Motor neuron (in vitro differentiated cells): ENCODE measurements at regions not wholly inside any gene's neighbourhood (a gene's known extent, or its start where the extent isn't known, plus 50 kb on each side); places are given as distances from the start of the nearest gene placed in this dataset.

Experiments
- ATAC-seq, 8 experiments: fragments of 200-7000 bp; cut with Tn5 transposase; replicated peaks in 6 of 8; 2 replicates each; pipeline ENCODE4 v1.8.0; 2021; ENCODE audit warnings: mild to moderate bottlenecking in 8 of 8, moderate library complexity in 8 of 8
- H3K27ac ChIP-seq, 2 donors: fragments of 250-450 bp; sonication (Bioruptor Pico); 2 replicates each; pipeline ENCODE4 v1.9.0; 2021; ENCODE audit warnings: antibody characterized with exemption in 2 of 2, mild to moderate bottlenecking in 2 of 2, moderate library complexity in 1 of 2
- H3K4me1 ChIP-seq, 2 donors: fragments of 250-450 bp; sonication (Bioruptor Pico); replicated peaks in 1 of 2; 2 replicates each; pipeline ENCODE4 v1.6.1; 2021; ENCODE audit warnings: antibody characterized with exemption in 2 of 2, mild to moderate bottlenecking in 2 of 2, moderate library complexity in 1 of 2
- H3K4me3 ChIP-seq, 5 donors: fragments of 250-450 bp; sonication (Bioruptor Pico); 2 replicates each; pipeline ENCODE4 v1.9.0; 2021; ENCODE audit warnings: antibody characterized with exemption in 5 of 5, mild to moderate bottlenecking in 5 of 5, moderate library complexity in 4 of 5
- WGBS, 10 experiments: fragments of 450-650 bp; shearing (Covaris generic); methylation state at CpG; one replicate each; pipeline ENCODE4 v1.0.0; 2022; 5-methylcytosine and 5-hydroxymethylcytosine counted together
- in situ Hi-C, 9 experiments: fragments of 400-800 bp; cut with MboI; loops; one replicate each; pipeline ENCODE4 v1.15.0; 2021; ENCODE audit warnings: low sequenced_read_pairs in 9 of 9, low pct_unique_long_range_greater_than_20kb in 2 of 9; ENCODE audit not compliant: unreplicated experiment in 9 of 9

GRCh38 chr21:17964199-17964598 is 145.0 kb upstream of the C21orf91 start:
- Histone ChIP-seq H3K27ac (no peak overlapping the region), H3K4me3 (no peak overlapping the region), H3K4me1 (peaks cover 0 to 2% of the 10 kb centered on the region in 2 donors)
- no peak for ATAC-seq
- 33 to 100% (median 89%) methylated on average over 3 to 5 of the region's 5 CpGs for WGBS, 10 experiments
- in situ Hi-C loops: no loop called here

DNA sequence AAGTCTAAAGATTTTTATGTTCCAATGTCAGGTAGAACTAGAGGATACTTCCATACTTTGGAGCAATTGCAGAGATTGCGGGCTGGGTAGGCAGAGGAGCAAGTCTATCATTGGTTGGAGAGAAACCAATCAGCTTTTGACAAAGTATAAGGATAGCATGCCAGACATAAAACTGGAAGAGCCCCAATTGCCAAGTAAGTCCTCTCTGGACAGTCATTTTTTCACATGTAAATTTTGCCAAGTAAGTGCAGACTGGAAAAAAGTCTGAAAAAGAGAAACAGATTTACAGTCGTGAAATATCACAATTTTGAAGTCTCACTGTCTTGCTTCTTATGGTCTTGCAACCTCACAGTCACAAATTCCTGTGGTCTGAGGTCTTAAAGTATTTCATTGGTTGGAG is 131.4 kb upstream of the C21orf91 start:
- H3K27ac ChIP-seq: no peak overlapping the region
- in situ Hi-C loops: no loop called here
- ATAC-seq: no peak
- no peak overlapping the region for H3K4me3 ChIP-seq
- 0 to 100% (median 21%) methylated on average over 1 to 2 of the region's 2 CpGs; no CpG with 5 or more reads in 3 of the 10 experiments for WGBS, 10 experiments
- H3K4me1 ChIP-seq: no peaks in the 10 kb centered on the region

GRCh38 chr21:17949421-17949820 is 130.3 kb upstream of the C21orf91 start:
- Histone ChIP-seq H3K4me3 (no peak overlapping the region), H3K27ac (no peak overlapping the region), H3K4me1 (no peaks in the 10 kb centered on the region)
- in situ Hi-C loops: no loop called here
- ATAC-seq: no peak

DNA sequence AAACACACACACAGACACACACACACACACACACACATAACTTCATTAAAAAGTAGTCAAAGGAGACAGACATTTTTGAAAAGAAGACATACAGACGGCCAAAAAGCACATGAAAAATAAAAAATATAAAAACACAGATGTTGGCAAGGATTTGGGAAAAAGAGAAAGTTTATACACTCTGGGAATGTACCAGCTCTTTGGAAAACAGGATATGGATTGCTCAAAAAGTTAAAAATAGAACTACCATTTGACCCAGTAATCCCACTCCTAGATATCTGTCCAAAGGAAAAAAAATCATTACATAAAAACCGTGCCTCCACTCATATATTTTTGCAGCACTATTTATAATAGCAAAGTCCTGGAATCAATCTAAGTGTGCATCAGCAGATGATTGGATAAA is 128.4 kb upstream of the C21orf91 start:
- Histone ChIP-seq H3K4me3 (no peak overlapping the region), H3K27ac (no peak overlapping the region), H3K4me1 (no peaks in the 10 kb centered on the region)
- in situ Hi-C loops: no loop called here
- no peak for ATAC-seq
- WGBS, 10 experiments: 0 to 96% (median 70%) methylated on average over 1 to 2 of the region's 2 CpGs

- WGBS, 10 experiments: 50 to 100% (median 96%) methylated on average over 1 to 3 of the region's 4 CpGs; no CpG with 5 or more reads in 2 of the 10 experiments
- ATAC-seq: no peak
- peaks cover 0 to 11% of the 10 kb centered on the region in 2 donors for H3K4me1 ChIP-seq
These were observed 111.9 kb upstream of the C21orf91 start for GRCh38 chr21:17931080-17931479.

DNA sequence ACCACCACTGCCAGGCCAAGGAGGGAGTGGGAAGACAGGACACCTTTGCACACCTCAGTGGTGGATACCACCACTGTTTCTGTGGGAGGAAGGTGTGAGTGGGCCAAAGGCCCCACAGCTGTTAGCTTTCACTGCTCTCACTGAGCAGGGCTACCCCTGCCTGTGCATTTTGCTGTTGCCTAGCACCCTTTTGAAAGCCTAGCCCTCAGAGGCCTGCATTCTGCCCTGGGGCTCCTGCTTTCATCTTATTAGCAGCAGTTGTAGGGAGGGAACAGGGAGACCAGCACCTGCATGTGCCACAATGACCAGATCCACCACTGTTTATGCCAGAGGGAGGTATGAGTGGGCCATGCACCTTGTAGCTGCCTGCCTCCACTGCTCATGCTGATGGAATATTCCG is 110.9 kb upstream of the C21orf91 start:
- WGBS, 10 experiments: 11 to 80% methylated on average over 1 of the region's 1 CpG; no CpG with 5 or more reads in 8 of the 10 experiments
- H3K4me3 ChIP-seq: no peak overlapping the region
- ATAC-seq: peak in 6 of 8 experiments; percentile 22 to 98 (median 53)
- in situ Hi-C loops: no loop called here
- H3K27ac ChIP-seq: no peak overlapping the region
- peaks cover 0 to 11% of the 10 kb centered on the region in 2 donors for H3K4me1 ChIP-seq

More at GRCh38 chr21:17931080-17931479, 111.9 kb upstream of the C21orf91 start:
- H3K27ac ChIP-seq: no peak overlapping the region
- no peak overlapping the region for H3K4me3 ChIP-seq
- in situ Hi-C loops: no loop called here

DNA sequence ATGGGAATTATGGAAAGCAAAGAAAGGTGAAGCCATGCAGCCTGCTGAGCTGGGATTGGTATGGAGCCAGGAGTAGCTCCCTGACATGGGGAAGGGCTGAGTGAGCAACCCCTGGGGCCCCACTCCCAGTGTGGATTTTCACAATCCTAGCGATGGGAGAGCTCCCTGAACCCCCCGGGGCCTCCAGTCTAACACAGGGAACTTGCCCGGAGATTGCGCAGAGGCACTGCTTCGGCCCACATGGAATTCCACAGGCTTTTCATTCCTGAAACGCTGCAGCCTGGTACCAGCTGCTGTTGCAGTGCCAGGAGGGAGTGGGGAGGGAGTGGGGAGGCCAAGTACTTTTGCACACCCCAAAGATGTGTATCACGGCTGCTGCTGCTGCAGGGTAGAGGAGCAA is 110.4 kb upstream of the C21orf91 start:
- H3K4me3 ChIP-seq: no peak overlapping the region
- no peak overlapping the region for H3K27ac ChIP-seq
- peaks cover 0 to 11% of the 10 kb centered on the region in 2 donors for H3K4me1 ChIP-seq
- in situ Hi-C loops: no loop called here
- ATAC-seq: peak in 2 of 8 experiments; percentile 10 to 51
- 0 to 78% (median 0%) methylated on average over 1 to 3 of the region's 7 CpGs; no CpG with 5 or more reads in 7 of the 10 experiments for WGBS, 10 experiments

GRCh38 chr21:17925899-17926298 is 106.7 kb upstream of the C21orf91 start:
- 0 to 64% (median 20%) methylated on average over 1 of the region's 1 CpG; no CpG with 5 or more reads in 1 of the 10 experiments for WGBS, 10 experiments
- in situ Hi-C loops: no loop called here

GRCh38 chr21:17925000-17925610 is 105.9 kb upstream of the C21orf91 start:
- WGBS, 10 experiments: 0 to 20% (median 0%) methylated on average over 1 to 3 of the region's 3 CpGs; no CpG with 5 or more reads in 5 of the 10 experiments
- no peak overlapping the region for H3K4me3 ChIP-seq
- in situ Hi-C loops: loop anchor here in 3 of 9 experiments (25.0 kb wide), 1 partner anchor 238 kb away; no protein-coding TSS in a partner anchor
- peak; percentile 68 to 96 (median 80) for ATAC-seq
- H3K4me1 ChIP-seq: peaks cover 0 to 7% of the 10 kb centered on the region in 2 donors
- H3K27ac ChIP-seq: no peak overlapping the region

More at GRCh38 chr21:17925899-17926298, 106.7 kb upstream of the C21orf91 start:
- Histone ChIP-seq H3K4me3 (no peak overlapping the region), H3K27ac (no peak overlapping the region), H3K4me1 (peaks cover 0 to 11% of the 10 kb centered on the region in 2 donors)
- ATAC-seq: no peak

DNA sequence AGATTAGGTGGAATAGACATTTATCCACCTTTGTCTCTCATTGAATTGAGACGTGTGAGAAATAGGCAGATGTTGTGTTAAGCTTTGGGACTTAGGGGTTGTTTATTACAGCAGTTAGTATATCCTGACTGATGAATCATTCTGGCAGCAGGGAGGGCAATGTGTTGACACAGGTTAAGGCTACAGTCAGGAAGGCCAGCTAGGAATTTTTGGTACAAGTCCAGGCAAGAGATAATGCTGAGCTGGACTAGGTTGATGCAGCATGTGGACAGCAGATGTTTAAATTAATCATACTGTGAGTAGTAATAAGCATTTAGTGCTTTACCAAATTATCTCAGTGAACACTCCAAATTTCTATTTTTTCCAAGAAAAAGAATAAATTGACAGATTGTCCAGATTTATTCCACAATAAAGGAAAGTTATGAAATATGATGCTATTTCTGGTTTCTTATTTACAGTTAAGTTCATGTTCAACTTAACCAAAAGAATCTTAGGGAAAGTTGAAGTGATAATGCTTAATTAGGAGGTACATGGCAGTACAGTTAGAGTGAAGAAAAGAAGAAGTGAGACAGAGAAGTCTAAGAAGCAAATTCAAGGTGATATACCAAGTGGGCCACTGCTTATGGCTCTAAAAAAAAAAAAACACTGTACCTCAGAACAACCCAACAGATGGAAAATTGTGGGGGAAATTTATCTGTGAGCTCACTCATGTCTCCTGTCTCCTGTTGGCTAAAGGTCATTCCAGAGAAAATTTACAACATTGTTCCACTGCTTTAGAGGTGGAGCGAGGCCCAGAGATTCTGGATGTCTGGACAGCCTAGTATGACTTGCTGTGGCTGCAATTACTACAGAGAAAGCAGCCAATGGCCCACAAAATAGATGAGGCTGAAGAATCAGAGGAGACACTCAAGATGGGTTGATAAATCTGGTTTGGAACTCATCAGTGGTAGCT is 102.7 kb upstream of the C21orf91 start:
- Histone ChIP-seq H3K4me1 (no peaks in the 10 kb centered on the region), H3K4me3 (no peak overlapping the region), H3K27ac (no peak overlapping the region)
- in situ Hi-C loops: loop anchor here in 3 of 9 experiments (25.0 kb wide), 1 partner anchor 235 kb away; no protein-coding TSS in a partner anchor
- WGBS, 10 experiments: 33 to 100% (median 90%) methylated on average over 1 of the region's 2 CpGs; no CpG with 5 or more reads in 6 of the 10 experiments
- ATAC-seq: peak in 3 of 8 experiments; percentile 75 to 93 (median 80)

GRCh38 chr21:17915976-17916375 is 96.8 kb upstream of the C21orf91 start:
- WGBS, 10 experiments: 13 to 100% (median 70%) methylated on average over 1 to 3 of the region's 3 CpGs; no CpG with 5 or more reads in 1 of the 10 experiments
- H3K4me1 ChIP-seq: no peaks in the 10 kb centered on the region
- no peak overlapping the region for H3K4me3 ChIP-seq
- in situ Hi-C loops: loop anchor here in 3 of 9 experiments (25.0 kb wide), 1 partner anchor 229 kb away; no protein-coding TSS in a partner anchor
- no peak overlapping the region for H3K27ac ChIP-seq
- ATAC-seq: no peak

GRCh38 chr21:17911628-17912027 is 92.5 kb upstream of the C21orf91 start:
- H3K4me1 ChIP-seq: no peaks in the 10 kb centered on the region
- no peak overlapping the region for H3K27ac ChIP-seq
- no peak overlapping the region for H3K4me3 ChIP-seq
- no peak for ATAC-seq
- in situ Hi-C loops: loop anchor here in 3 of 9 experiments (25.0 kb wide), 1 partner anchor 224 kb away; no protein-coding TSS in a partner anchor
- WGBS, 10 experiments: 0 to 100% (median 61%) methylated on average over 1 to 3 of the region's 3 CpGs; no CpG with 5 or more reads in 2 of the 10 experiments
